ENCODE measurements at regions not wholly inside any gene's neighbourhood (a gene's known extent, or its start where the extent isn't known, plus 50 kb on each side); places are given as distances from the start of the nearest gene placed in this dataset.

- TF ChIP-seq CTCF (optimal IDR thresholded peaks at IDR 0.05 in 1 of 3, IDR thresholded peaks at IDR 0.05 in 1 of 3, conservative IDR thresholded peaks at IDR 0.05 in 1 of 3; ENCODE audit: extremely low read depth in 1 of 3, insufficient read depth in 2 of 3, low read length in 3 of 3) (no peak), EZH2 (IDR thresholded peaks at IDR 0.05; ENCODE audit: low read length) (no peak)
Measured at GRCh38 chr12:39161465-39162085, 256.2 kb upstream of the CPNE8 start.

Data from keratinocyte (primary cell).